ENCODE measurements at regions not wholly inside any gene's neighbourhood (a gene's known extent, or its start where the extent isn't known, plus 50 kb on each side); places are given as distances from the start of the nearest gene placed in this dataset.
"Not testable (repeated sequence)": the region's sequence is repeated elsewhere in the genome, so short reads cannot be mapped to it uniquely, and the experiment has no call there.

DNA sequence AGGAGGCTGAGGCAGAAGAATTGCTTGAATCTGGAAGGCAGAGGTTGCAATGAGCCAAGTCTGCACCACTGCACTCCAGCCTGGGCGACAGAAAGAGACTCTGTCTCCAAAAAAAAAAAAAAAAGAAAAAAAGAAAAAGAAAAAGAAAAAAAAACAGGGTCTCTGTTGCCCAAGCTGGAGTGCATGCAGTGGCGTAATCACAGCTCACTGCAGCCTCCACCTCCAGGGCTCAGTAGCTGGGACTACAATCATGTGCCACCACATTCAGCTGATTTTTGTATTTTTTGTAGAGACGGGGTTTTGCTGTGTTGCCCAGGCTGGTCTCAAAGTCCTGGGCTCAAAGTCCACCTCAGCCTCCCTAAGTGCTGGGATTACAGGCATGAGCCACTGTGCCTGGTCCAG, 94.0 kb upstream of the SERTAD2 start:
- TF ChIP-seq CTCF, EZH2phosphoT487 (IDR thresholded peaks at IDR 0.05; ENCODE audit: low read length): not testable (repeated sequence)

Data from MM.1S (cell line).